ENCODE measurements at regions not wholly inside any gene's neighbourhood (a gene's known extent, or its start where the extent isn't known, plus 50 kb on each side); places are given as distances from the start of the nearest gene placed in this dataset.
A peak's percentile ranks its signal among the peaks of the same experiment; 100 is the strongest.
"Not testable (repeated sequence)": the region's sequence is repeated elsewhere in the genome, so short reads cannot be mapped to it uniquely, and the experiment has no call there.

GRCh38 chr2:121818546-121818945 lies 63.1 kb downstream of the TSN start:
- DNase-seq (ENCODE audit: low spot score), result no peak

- DNase-seq (ENCODE audit: low spot score), result no peak
Measured at GRCh38 chr2:121819846-121820245, 64.4 kb downstream of the TSN start.

DNA sequence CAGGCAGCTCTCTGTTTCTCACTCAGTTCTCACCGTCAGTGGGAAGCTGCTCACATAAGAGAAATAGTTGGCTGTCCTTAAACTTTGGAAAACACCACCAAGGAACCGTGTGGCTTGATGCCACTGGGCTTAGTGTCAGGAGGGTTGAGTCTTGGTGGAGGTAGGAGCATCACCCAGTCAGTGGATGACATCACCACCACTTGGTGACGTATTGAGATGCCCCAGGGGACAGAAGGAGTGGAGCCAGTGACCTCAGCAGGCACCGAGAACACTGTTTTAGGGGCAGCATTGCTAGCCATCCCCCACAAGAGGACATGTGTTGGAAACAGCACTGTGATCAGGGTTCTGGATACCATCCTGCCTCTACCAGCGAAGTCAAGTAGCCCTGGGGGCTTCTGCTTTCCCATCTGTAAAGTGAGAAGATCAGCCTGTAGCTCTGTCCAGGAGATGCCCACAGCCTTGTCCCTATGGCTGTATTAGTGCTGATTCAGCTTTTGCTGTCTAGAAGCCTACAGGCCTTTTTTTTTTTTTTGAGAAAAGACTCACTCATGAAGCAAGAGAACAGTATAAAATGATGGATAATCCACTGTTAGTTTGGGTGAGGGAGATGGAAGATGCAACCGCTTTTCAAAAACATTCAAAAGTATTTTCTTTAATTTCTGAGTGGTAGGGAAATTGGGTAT lies 66.2 kb downstream of the TSN start:
- no peak for DNase-seq (ENCODE audit: low spot score)

GRCh38 chr2:121824264-121824663 lies 68.8 kb downstream of the TSN start:
- no peak for DNase-seq (ENCODE audit: low spot score)

DNA sequence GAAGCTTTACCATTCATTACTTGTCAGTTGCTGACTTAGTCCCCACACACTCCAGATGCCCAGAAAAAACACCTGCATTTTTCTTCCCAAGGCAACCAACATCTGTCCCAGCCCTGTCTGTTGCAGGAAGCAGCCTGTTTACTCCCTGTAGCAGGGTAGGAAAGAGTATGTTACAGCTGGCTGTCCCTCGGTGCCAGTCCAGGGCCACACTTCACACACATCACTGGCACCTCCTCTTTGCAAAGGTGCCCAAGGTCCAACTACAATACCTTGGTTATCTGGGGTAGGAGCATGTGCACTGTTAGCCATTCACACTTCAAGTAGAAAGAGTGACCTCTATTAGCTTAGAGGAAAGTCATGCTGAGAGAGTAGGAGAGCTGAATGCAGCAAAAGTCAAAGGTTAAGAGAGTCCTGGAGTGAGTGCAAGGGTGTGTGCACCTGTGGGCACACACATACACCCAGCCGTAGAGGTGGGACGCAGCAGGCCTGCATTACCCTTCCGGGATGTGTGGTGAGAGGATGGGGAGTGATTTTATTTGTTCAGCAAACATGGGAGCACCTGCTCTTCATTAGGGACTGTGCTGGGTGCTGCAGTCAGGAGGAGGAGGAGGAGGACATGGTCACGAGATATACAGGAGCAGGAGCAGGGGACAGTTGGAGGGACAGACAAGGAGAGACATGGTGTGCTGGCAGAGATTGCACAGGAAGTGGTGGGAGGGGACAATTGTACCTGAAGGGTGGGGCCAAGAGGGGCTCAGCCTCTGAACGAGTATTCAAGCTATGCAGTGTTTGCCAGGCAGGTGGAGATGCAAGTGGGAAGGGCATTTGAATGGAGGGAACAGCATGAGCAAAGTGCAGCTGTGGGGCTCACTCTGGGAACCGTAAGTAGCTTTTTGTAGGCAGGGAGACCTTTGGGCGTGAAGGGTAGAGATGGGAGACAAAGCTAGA lies 69.8 kb downstream of the TSN start:
- DNase-seq (ENCODE audit: low spot score), result no peak

- DNase-seq (ENCODE audit: low spot score), result no peak
Measured at GRCh38 chr2:121826036-121826435, 70.6 kb downstream of the TSN start.

DNA sequence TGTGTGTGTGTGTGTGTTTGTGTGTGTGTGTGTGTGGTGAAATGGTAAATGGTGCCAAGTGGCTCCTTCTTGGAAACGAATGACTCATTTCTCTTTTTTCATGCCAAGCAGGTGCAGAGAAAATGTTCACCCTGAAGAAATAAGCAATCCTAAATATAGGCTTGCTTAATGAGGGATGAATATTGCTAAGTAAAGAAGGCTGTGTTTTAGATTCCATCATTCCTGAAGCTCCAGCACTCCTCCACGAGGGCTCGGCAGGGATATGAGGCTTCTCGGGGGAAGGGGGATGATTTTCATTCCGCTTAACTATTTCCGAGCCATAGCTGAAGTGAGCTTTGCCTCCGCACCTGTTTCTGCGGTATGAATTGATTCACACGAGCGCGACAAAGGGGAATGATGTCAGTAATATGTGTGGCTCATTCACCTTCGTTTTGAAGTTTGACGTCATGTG lies 72.9 kb downstream of the TSN start:
- no peak for DNase-seq (ENCODE audit: low spot score)

GRCh38 chr2:121830809-121831208 lies 75.4 kb downstream of the TSN start:
- no peak for DNase-seq (ENCODE audit: low spot score)

- DNase-seq (ENCODE audit: low spot score), result no peak
Measured at GRCh38 chr2:121831841-121832240, 76.4 kb downstream of the TSN start.

- no peak for DNase-seq (ENCODE audit: low spot score)
Measured at GRCh38 chr2:121832412-121833357, 77.2 kb downstream of the TSN start.

DNA sequence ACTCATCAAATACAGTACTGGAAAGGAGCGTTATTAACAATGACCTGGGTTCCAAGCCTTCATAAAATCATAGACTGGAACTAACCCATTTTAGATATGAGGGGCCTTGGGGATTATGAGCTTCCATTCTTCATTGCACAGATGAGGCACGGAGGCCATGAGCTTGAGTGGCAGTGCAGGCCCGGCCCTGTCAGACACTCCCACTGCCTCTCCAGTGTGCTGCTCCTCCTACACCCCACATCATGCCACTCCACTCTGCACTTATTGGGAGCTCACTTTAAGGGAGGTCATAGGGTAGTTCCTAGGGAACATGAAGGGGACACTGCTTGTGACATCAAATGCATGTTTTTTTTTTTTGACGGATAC lies 77.9 kb downstream of the TSN start:
- no peak for DNase-seq (ENCODE audit: low spot score)

DNA sequence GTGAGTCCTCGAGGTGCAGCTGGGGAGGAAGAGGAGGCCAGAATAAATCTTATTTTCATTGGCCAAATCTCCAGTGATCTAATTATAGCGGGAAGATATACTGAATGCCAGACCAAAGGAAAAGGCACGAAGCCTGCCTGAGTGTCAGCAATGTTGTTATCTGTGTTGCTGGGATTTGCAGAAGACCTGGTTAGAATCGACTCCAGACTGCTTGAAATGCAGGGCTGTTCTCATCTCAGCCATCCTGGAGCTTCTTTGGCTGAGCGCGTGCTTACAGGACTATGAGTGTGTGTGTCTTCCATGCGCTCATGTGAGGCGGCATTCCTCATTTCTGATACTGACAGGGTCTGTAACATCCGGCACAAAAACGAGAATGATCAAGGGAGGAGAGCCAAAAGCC lies 81.2 kb downstream of the TSN start:
- no peak for DNase-seq (ENCODE audit: low spot score)

- DNase-seq (ENCODE audit: low spot score), result no peak
Measured at GRCh38 chr2:121837591-121837990, 82.1 kb downstream of the TSN start.

- DNase-seq (ENCODE audit: low spot score), result no peak
Measured at GRCh38 chr2:121838551-121838950, 83.1 kb downstream of the TSN start.

DNA sequence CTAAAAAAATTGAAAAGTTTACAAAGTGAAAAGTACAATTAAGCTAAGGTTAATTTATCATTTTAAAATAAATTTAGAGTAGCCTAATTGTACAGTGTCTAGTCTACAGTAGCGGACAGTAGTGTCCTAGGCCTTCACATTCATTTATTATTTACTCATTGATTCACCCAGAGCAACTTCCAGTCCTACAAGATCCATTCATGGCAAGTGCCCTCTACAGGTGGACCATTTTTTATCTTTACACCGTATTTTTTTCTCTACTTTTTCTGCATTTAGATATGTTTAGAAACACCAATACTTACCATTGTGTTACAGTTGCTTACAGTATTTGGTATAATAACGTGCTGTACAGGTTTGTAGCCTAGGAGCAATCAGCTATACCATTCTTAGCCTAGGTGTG lies 84.1 kb downstream of the TSN start:
- DNase-seq (ENCODE audit: low spot score), result no peak

DNA sequence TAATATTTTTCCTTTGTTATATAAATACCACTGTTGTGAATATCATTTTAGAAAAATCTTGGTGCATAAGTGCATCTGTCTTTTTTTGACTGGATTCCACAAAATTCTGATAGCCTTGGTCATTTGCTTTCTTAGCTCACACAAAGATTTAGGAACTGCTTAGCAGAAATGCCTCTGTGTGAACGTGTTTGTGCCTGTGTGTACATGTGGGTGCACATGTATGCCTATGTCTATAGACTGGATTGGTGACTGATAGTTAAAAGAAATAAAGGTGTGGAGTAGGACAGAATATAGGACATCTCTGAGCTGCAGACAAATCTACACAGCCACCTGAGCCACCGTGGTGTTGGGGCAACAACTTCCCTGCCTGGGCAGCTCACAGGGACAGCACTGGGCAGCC lies 93.8 kb downstream of the TSN start:
- DNase-seq (ENCODE audit: low spot score), result no peak

DNA sequence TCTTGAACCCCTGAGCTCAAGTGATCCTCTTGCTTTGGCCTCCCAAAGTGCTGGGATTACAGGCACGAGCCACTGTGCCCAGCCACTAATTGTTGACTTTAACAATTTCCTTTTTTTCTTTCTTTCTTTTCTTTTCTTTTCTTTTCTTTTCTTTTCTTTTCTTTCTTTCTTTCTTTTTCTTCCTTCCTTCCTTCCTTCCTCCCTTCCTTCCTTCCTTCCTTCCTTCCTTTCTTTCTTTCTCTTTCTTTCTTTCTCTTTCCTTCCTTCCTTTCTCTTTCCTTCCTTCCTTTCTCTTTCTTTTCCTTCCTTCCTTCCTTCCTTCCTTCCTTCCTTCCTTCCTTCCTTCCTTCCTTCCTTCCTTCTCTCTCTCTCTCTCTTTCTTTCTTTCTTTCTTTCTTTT lies 97.7 kb downstream of the TSN start:
- not testable (repeated sequence) for DNase-seq (ENCODE audit: low spot score)

GRCh38 chr2:121855510-121855909 lies 100.1 kb downstream of the TSN start:
- DNase-seq (ENCODE audit: low spot score), result no peak

GRCh38 chr2:121856360-121856759 lies 100.9 kb downstream of the TSN start:
- no peak for DNase-seq (ENCODE audit: low spot score)

DNA sequence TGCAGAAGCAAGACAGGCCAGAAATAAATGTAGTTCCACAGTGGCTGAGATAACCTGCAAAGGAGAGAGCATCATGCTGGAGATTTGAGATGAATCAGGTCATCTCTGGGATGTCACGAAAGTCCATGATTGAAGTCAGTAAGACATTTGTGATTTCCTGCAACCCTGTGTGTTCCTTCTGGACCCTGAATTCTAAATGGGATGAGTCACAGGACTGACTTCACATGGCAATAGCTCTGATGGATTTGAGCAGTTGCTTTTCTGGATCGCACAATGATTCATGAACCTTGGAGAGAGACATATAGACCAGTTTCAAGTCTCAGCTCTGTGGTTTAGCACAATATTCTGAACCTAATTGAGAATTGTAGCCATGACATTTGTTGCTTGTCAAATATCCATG lies 102.9 kb downstream of the TSN start:
- DNase-seq (ENCODE audit: low spot score), result no peak

GRCh38 chr2:121858847-121859246 lies 103.4 kb downstream of the TSN start:
- DNase-seq (ENCODE audit: low spot score), result no peak

GRCh38 chr2:121860033-121860757 lies 104.7 kb downstream of the TSN start:
- peak; percentile 84 for DNase-seq (ENCODE audit: low spot score)
